ENCODE measurements at regions not wholly inside any gene's neighbourhood (a gene's known extent, or its start where the extent isn't known, plus 50 kb on each side); places are given as distances from the start of the nearest gene placed in this dataset.

DNA sequence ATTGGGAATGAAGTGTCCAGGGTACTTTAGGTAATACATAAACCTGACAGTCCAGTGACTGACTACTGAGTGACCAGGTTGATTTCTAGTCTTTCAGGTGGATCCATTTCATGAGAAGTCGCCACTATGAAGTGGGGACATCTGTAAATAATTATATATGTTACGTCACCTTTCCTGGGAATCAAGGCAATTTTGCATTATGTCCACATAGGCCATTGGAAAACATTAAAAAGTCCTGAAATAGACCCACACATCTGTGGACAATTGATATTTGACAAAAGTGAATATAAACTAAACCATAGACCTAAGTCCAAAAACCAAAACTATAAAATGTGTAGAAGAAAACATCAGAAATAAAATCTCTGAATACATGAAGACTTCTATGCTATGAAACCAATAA is 231.5 kb downstream of the C6orf118 start:
- TF ChIP-seq, protein P1, sequence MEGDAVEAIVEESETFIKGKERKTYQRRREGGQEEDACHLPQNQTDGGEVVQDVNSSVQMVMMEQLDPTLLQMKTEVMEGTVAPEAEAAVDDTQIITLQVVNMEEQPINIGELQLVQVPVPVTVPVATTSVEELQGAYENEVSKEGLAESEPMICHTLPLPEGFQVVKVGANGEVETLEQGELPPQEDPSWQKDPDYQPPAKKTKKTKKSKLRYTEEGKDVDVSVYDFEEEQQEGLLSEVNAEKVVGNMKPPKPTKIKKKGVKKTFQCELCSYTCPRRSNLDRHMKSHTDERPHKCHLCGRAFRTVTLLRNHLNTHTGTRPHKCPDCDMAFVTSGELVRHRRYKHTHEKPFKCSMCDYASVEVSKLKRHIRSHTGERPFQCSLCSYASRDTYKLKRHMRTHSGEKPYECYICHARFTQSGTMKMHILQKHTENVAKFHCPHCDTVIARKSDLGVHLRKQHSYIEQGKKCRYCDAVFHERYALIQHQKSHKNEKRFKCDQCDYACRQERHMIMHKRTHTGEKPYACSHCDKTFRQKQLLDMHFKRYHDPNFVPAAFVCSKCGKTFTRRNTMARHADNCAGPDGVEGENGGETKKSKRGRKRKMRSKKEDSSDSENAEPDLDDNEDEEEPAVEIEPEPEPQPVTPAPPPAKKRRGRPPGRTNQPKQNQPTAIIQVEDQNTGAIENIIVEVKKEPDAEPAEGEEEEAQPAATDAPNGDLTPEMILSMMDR (IDR thresholded peaks at IDR 0.05 in 2 of 3, conservative IDR thresholded peaks at IDR 0.05 in 1 of 3; ENCODE audit: borderline replicate concordance in 1 of 3, insufficient read depth in 1 of 3, low read depth in 2 of 3, low read length in 2 of 3), result no peak
- TF ChIP-seq POLR2AphosphoS5 (IDR thresholded peaks at IDR 0.05; ENCODE audit: low read depth, low read length), result no peak
- TF ChIP-seq CEBPB (IDR thresholded peaks at IDR 0.05; ENCODE audit: low read depth), result no peak
- no peak for TF ChIP-seq POLR2A (IDR thresholded peaks at IDR 0.05; ENCODE audit: borderline replicate concordance, extremely low read depth, insufficient read depth, insufficient read length)
- no peak for TF ChIP-seq RAD21 (IDR thresholded peaks at IDR 0.05; ENCODE audit: low read depth)
- no peak for TF ChIP-seq EZH2 (IDR thresholded peaks at IDR 0.05)
- no peak for TF ChIP-seq YY1 (IDR thresholded peaks at IDR 0.05; ENCODE audit: extremely low read depth, insufficient replicate concordance, low read depth, low read length)
- TF ChIP-seq SRF (IDR thresholded peaks at IDR 0.05; ENCODE audit: low read depth), result no peak
- TF ChIP-seq, protein P2, sequence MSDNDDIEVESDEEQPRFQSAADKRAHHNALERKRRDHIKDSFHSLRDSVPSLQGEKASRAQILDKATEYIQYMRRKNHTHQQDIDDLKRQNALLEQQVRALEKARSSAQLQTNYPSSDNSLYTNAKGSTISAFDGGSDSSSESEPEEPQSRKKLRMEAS (IDR thresholded peaks at IDR 0.05), result no peak
- TF ChIP-seq EZH2phosphoT487 (IDR thresholded peaks at IDR 0.05; ENCODE audit: borderline replicate concordance), result no peak
- TF ChIP-seq ATF3 (IDR thresholded peaks at IDR 0.05), result no peak
- no peak for TF ChIP-seq SP1 (IDR thresholded peaks at IDR 0.05; ENCODE audit: low read depth)
